H4 (cell line): ENCODE measurements at regions not wholly inside any gene's neighbourhood (a gene's known extent, or its start where the extent isn't known, plus 50 kb on each side); places are given as distances from the start of the nearest gene placed in this dataset.
"Not testable (repeated sequence)": the region's sequence is repeated elsewhere in the genome, so short reads cannot be mapped to it uniquely, and the experiment has no call there.

ENCODE experiments used
- DNase-seq: peaks from one replicate; pipeline ENCODE4 v3.0.0-alpha.2; 2015; ENCODE audit warnings: low spot score

DNA sequence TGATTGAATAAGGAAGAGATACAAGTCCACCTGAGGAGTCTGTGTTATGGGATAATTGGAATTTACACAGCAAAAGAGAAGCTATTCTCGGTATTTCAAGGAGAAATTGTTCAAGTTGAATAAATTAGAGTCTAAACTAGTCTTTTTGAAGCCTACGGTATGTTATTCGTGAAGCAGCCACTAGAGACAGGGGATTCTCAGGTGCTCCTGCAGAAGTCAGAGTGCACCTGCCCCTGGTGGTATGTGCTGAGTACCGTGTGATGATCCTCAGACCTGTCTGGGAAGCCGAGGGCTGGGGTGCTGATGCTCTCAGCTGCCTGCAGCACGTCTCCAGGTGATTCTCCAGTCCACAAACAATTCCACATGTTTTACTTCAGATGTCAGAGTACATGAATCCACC lies 1171.7 kb downstream of the RPIA start:
- DNase-seq: not testable (repeated sequence)

DNA sequence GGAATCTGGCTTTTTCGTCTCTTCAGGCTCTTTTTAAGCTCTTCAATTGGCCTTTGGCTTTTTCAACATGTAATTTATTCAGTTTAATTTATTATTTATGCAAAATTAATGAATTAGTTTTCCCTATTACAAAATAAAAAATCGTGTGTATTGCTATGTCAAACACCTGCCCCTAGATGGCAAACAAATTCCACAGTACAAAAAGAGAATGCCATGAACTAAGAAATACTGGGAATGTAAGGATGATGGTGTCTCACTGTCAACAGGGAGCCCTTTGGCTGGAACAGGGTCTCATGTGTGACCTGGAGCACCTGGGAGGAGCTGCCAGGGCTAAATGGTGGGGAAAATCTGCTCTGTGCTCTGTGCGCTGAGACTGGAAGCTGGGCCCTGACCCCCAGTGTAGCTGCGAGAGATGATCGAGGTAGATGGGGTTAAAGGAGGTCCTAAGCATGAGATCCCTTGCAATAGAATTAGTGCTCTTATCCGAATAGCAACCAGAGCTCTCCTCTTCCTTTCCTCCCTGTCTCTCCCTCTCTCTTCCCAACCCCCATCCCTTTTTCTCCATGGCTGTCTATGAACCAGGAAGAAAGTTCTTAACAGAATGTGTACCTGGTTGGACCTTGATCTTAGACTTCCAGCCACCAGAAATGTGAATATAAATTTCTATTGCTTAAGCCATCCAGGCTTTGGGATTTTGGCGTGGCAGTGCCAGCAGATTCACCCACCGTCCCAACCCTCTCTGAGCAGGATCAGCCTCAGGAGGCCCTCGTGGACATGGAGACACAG lies 1183.5 kb downstream of the RPIA start:
- DNase-seq: not testable (repeated sequence)

DNA sequence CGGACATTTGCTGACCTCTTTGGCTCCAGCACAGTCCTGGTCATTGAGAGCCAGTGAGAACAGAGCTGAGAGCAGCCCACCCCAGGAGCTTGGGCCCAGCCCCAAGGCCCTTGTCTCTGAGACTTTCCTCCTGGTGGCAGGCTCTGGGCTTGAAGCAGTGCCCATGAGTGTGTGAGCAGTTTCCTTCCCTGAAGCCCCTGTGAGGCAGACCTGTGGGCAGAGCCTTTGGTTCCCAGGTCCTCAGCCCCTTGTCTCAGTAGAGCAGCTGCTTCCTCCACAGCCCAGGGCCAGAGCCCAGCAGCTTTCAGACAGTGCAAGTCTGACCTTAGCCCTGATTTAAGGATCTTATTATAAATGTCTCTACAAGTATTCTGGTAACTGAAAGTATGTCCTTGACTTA lies 1185.0 kb downstream of the RPIA start:
- DNase-seq: not testable (repeated sequence)

DNA sequence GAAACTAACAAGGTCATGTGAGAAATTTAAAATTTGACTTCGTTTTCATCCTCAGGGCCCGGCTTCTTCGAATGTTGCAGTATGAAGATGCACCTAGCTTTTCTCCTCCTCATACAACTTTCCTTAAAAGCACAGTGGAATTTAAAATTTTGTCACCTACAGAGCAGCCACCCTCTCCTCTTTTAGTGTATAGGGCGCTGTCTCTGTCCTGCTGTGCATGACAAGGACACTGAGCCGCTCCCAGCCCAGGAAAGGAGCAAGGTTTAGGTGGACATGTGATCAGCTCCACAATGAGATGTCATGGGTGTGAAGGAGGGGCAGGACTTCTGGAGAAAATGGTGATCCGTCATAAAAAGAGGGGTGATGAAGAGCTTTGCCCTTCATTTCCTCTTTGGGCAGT lies 1185.4 kb downstream of the RPIA start:
- DNase-seq: not testable (repeated sequence)

DNA sequence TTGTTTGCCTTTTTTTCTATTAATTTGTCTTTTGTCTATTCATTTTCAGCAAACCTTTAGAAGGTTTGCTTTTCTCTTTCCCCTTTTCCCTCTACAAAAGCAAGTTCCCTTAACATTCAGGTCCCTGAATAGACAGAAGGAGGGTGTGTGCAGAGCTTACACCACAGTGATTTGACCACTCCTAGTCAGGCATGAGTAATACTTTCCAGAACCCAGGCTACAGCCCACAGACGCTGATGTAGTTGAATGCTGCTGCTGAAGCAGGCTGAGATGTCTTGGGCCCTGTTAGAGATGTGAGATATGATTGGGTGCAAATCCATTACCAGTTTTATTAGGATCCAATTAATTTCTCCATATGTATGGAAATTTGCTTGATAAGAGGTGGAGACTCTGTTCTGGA lies 1191.4 kb downstream of the RPIA start:
- DNase-seq: not testable (repeated sequence)

DNA sequence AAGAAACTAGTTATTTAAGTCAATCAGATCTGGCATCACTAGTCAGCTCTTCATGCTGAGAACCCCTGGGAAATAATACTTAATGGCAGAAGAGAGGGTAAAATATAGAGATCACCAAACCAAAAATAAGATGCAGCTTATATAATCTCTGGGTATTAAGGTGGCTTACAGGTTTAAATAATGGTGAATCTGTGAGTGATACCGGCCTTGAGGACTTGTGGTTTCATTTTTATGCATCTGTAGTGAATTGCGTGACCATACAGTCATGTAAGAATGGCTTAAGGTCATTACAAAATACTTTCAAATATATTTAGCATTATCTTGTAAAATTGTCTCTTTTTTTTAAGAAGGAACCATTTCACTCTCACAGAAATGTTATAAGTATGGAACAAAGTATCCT lies 1192.2 kb downstream of the RPIA start:
- DNase-seq: not testable (repeated sequence)

DNA sequence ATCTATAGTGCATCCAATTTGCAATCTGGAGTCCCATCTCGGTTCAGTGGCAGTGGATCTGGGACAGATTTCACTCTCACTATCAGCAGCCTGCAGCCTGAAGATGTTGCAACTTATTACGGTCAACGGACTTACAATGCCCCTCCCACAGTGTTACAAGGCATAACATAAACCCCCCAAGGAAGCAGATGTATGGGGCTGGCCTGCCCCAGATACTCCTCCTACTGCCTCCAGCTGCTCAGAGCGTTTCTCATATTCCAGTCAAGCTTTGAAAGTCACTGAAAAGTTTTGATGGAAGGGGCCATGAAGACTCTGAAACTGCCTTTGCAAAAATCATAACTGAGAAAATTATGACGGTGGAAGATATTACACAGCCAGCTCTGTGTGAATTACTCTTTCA lies 1193.6 kb downstream of the RPIA start:
- not testable (repeated sequence) for DNase-seq

DNA sequence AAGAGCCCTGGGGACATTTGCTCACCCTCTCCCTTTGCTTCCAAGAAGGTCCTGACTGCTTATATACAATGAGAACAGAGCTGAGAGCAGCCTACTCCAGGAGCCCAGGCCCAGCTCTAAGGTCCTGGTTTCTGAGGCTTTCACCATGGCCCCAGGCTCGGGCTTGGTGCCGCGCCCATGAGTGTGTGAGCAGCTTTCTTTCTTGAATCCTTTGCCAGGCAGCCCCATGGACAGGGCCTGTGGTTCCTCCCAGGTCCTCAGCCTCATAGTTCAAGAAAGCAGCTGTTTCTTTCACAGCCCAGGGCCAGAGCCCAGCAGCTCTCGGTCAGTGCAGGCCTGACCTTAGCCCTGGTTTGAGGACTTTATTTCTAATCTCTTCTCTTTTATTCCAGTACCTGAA lies 1197.2 kb downstream of the RPIA start:
- DNase-seq: not testable (repeated sequence)

DNA sequence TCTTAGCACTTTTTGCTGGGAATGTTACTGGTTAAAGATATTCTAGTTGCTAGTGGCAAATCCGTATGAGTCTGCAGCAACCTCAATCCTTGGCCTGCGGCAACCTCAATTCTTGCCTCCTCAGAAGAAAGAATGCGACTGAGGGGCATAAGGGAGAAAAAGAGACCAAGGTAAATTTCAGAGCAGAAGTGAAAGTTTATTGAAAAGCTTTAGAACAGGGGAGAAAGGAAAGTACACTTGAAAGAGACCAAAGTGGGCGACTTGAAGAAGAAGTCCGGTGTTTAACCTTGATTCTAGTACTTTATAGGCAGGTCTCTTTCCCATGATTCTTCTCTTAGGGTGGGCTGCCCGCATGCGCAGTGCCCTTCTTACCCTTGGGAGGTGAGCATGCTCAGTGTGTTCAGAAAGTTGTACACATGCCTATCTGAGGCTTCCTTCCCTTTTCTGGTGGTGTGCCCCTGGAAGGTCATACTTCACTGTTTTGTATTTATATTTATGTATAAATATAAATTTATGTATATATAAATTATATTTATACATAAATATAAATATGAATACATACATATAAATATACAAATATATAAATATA lies 1198.8 kb downstream of the RPIA start:
- not testable (repeated sequence) for DNase-seq

DNA sequence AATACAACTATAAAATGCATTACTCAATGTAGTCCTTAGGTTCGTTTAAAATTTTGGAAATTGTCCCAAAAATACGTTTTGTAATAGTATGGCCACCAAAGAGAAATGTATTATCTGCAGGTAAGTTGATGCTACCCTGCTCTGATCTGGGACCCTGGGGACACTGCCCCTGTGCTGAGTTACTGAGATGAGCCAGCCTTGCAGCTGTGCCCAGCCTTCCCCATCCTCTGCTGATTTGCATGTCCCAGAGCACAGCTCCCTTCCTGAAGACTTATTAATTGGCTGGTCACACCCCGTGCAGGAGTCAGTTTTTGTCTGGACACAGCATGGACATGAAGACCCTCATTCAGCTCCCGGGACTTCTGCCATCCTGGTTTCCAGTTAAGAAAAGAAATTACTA lies 1203.5 kb downstream of the RPIA start:
- DNase-seq: not testable (repeated sequence)

DNA sequence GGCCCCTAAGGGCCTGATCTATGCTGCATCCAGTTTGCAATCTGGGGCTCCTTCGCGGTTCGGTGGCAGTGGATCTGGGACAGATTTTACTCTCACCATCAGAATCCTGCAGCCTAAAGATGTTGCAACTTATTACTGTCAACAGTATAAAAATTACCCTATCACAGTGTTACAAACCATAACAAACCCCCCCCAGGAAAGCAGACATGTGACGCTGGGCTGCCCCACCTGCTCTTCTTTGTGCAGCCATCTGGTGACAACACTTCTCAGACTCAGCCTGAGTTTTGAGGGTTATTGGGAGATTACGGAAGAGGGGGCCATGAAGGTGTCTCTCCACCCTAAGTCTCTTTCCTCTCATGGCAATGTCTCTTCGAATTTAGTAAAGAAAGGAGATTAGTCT lies 1204.2 kb downstream of the RPIA start:
- not testable (repeated sequence) for DNase-seq

DNA sequence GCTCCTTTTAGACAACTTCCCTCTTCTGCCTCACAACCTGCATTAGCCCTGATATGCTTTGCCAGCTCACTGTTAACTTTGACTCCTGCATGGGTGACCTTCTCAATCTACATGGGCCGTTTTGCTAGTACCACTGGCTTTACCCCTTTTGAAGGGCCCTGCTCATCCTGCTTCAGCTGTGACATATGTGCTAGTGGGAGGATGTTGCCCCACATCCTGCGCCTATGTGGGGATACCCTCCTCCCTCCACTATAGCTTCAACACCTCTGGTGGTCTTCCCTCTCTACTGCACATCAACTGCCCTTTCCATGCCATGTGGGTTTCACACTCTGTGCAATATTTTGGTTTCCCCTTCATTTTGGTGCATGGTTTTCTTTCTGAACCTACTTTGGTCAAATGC lies 1235.5 kb downstream of the RPIA start:
- DNase-seq: not testable (repeated sequence)

DNA sequence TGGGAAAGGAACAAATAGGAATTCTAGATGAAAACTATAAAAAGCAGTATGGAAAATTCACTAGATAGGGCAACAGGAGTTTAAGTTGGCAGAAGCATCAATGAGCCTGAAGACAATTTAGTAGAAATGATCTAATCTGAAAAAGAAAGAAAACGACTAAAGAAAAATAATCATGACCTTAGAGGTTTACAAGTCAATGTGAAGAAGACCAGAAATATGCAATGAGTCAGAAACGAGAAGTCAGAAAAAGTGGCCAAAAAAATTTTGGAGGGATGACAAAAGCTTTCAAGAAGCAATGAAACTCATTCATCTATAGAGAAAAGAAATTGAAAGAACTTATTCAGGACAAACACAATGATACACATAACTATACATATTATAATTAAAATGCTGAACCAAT lies 1244.0 kb downstream of the RPIA start:
- not testable (repeated sequence) for DNase-seq

DNA sequence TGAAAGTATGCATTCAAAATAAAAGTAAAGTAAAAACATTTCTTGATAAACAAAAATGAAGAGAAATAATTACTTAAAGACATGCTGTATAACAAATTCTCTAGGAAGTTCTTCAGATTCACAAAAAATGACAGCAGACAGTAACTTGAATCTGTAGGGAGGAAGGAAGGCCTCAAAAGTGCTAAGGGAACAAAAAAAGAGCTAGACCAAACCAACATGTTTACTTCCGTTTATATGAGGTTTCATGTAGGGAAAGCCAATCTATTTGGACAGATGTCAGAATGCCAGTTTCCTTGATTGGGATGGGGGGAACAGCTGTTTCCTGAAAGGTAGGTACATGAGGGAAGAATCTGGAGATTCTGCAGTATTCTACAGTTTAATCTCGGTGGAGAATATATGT lies 1244.5 kb downstream of the RPIA start:
- not testable (repeated sequence) for DNase-seq

DNA sequence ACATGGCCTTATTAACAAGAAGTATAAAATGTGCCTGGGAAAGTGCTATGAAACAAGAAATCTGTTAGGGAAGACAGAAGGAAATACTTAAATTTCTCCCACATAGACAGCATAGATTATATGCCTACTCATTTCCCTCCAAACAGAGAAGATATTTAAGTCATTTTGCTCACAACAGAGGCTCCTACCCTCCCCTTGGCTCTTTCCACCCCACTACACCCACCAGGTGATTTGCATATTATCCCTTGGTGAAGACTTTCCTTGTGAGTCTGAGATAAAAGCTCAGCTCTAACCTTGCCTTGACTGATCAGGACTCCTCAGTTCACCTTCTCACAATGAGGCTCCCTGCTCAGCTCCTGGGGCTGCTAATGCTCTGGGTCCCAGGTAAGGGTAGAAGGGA lies 1245.1 kb downstream of the RPIA start:
- DNase-seq: not testable (repeated sequence)

DNA sequence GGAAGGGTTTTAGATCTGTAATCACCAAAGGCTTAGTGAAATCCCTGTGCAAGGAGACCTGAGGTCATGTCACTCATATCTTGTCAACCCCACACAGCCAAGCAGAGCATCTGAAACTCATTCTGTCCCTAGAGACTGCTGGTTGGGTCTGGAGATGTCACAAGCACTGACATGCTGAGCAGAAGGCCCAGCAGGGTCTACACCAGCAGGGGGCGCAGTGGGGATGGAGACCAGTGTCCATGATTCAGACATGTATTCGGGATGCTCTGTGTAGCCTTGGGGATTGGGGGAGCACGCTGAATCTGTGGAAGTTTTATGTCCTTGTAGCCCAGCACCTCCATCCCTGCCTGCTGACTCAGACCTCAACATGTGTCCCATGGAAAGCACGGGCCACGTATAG lies 1247.3 kb downstream of the RPIA start:
- DNase-seq: not testable (repeated sequence)

DNA sequence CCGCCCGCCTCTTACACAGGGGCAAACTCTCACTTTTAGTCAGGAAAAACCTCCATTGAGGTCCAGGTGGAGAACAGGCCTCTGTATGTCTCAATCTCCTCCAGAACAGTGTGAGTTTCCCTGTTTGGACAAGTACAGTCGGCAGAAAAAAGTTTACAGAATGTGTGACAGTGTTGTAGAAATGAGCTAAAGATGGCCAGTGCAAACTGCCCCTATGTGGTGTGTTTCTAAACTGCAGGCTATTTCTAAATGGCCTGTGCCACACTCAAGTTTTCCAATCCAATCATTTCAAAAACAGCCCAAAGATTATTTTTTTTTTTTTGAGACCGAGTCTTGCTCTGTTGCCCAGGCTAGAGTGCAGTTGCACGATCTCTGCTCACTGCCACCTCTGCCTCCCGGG lies 1252.8 kb downstream of the RPIA start:
- DNase-seq: not testable (repeated sequence)

DNA sequence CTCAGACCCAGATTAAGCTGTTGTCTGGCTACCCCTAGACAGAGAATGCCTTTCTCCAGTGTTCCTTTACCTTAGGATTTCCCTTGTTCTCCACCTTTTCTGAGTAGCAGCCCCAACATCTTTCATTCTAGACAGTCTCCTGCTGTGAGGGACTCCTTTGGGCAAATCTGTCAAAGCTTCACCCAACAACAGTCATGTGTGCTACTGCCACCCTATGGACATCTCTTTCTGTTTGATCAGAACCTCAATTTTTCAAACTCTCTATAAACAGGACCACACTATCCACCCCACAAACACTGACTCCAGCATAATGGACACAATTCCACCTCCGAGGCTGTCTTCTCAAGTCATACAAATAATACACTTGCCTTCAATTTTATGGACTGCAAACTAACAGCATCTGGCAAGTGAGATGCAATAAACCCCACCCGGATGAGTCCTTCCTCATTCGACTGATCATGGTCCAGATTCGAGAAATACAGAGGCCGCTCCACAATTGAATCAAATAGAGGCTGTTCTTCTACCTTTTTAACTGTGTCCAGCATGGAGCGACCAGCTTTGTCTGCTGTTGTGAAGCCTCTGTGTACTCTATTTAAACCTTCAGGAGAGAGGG lies 1253.6 kb downstream of the RPIA start:
- not testable (repeated sequence) for DNase-seq

DNA sequence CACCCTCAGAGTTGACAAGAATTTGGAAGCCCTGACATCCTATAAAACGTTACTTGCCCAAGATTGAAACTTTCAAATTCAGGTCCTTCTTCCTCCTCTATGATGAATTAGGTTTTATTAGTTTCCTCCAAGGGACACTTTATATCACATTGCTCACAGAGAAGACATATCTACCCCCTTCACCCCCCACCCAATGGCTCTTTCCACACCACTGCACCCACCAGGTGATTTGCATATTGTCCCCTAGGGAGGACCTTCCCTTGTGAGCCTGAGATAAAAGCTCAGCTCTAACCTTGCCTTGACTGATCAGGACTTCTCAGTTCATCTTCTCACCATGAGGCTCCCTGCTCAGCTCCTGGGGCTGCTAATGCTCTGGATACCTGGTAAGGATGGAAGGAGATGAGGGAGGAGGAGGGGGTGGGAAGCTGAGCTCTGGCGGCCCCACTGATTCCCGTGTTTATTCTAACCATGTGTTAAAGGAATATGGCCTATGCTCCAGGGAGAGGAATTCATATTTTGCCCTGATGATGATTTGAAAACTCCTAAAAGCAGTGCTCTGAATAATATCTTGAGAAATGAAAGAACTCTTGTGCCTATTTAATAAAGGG lies 1255.8 kb downstream of the RPIA start:
- not testable (repeated sequence) for DNase-seq

DNA sequence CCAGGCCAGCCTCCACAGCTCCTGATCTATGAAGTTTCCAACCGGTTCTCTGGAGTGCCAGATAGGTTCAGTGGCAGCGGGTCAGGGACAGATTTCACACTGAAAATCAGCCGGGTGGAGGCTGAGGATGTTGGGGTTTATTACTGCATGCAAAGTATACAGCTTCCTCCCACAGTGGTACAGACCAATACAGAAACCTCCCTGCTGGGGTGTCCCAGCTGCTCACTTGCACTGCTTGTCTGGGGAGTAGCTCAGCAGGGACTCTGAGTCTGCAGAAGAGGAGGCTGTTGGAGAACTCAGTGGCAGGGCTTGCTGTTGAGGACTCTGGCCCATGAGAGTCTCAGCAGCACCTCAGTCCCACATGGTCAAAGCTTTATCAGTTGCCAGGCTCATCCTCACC lies 1256.6 kb downstream of the RPIA start:
- DNase-seq: not testable (repeated sequence)

DNA sequence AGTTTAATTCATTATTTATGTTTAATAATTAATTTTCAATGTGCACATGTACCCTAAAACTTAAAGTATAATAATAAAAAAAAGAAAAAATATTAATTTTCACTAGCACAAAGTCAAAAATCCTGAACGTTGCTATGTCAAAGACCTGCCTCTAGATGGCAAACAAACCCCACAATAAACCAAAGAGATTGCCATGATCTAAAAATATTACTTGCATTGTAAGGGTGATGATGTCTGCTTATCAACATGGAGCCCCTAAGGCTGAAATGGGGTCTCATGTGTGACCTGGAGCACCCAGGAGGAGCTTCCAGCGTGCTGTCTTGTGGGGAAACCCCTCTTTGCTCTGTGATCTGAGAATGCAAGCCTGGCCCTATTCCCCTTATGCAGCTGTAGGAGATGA lies 1259.3 kb downstream of the RPIA start:
- not testable (repeated sequence) for DNase-seq

DNA sequence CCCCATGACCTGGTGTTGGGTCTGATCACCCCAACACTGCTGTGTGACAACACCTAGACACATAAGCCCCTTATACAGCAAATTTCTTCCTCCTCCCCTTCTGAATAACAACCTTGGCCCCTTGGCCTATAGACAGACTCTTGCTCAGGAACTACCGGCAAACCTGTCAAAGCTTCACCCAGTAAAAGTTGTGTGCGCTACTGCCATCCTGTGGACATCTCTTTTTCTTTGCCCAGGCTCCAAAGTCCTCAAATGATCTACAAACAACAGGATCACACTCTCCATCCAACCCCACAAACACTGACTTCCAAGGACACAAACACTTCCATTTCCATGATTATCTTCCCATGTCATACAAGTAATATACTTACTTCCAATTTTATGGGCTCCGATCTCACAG lies 1265.8 kb downstream of the RPIA start:
- DNase-seq: not testable (repeated sequence)
